Activated CD8-positive, alpha-beta T cell treated with anti-CD3 and anti-CD28 coated beads for 36 hours (primary cell): ENCODE measurements at regions not wholly inside any gene's neighbourhood (a gene's known extent, or its start where the extent isn't known, plus 50 kb on each side); places are given as distances from the start of the nearest gene placed in this dataset.
"Not testable (repeated sequence)": the region's sequence is repeated elsewhere in the genome, so short reads cannot be mapped to it uniquely, and the experiment has no call there.

ENCODE experiments used
- ATAC-seq: fragments of 200-7000 bp; cut with Tn5 transposase; one replicate; pipeline ENCODE4 v1.10.0; 2021; ENCODE audit warnings: mild to moderate bottlenecking, moderate library complexity
- CTCF ChIA-PET: fragments of 350-600 bp; sonication (Branson Sonifier 250); formaldehyde crosslinking; loops from one replicate; lab custom pipeline; 2021; ENCODE audit warnings: antibody characterized with exemption; lab: Charles Lee
- POLR2A ChIA-PET: fragments of 350-600 bp; sonication (Branson Sonifier 250); formaldehyde crosslinking; loops from one replicate; lab custom pipeline; 2021; ENCODE audit warnings: antibody characterized with exemption; lab: Charles Lee
- DNase-seq: peaks from one replicate; pipeline ENCODE4 v3.0.0-alpha.2; 2020
- H3K27ac Mint-ChIP-seq: one replicate; pipeline ENCODE4 v1.8.0; 2021; ENCODE audit warnings: mild to moderate bottlenecking, mixed read lengths
- H3K27me3 Mint-ChIP-seq: one replicate; pipeline ENCODE4 v1.8.0; 2021; ENCODE audit warnings: mixed read lengths
- H3K36me3 Mint-ChIP-seq: one replicate; pipeline ENCODE4 v1.8.0; 2021; ENCODE audit warnings: low read depth, mixed read lengths
- H3K4me1 Mint-ChIP-seq: one replicate; pipeline ENCODE4 v1.8.0; 2021; ENCODE audit warnings: low read depth, mixed read lengths
- H3K4me3 Mint-ChIP-seq: one replicate; pipeline ENCODE4 v1.8.0; 2021; ENCODE audit warnings: mild to moderate bottlenecking, moderate library complexity, mixed read lengths
- H3K9me3 Mint-ChIP-seq: one replicate; pipeline ENCODE4 v1.8.0; 2021; ENCODE audit warnings: mixed read lengths
- intact Hi-C: fragments of 100-400 bp; cut with micrococcal nuclease; formaldehyde crosslinking; loops from one replicate; pipeline ENCODE4 v1.10.0; 2022
- TF ChIP-seq, protein P1 (sequence below): fragments of 200-600 bp; IDR thresholded peaks from one replicate; pipeline ENCODE4 v1.8.0; 2022; ENCODE audit warnings: antibody characterized with exemption, mild to moderate bottlenecking

DNA sequence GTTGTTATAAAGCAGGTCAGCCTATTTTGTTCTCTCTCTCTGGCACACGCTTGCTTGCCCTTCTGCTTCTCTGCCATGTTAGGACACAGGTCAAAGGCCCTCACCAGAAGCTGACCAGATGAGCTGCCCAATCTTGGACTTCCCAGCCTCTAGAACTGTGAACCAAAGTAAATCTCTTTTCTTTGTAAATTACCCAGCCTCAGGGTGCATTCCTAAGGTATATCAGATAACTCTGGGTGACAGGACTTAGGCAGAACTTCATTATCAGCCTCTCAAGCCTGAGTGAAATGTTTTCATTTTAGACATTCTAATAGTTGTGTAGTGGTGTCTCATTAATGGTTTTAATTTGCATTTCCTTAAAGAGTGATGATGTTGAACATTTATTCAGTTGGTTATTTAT lies 124.3 kb downstream of the CDRT15L2 start:
- intact Hi-C loops: no loop called here
- Mint-ChIP-seq H3K9me3 (no peaks in the 10 kb centered on the region), H3K27me3 (no peaks in the 10 kb centered on the region), H3K27ac (no peak overlapping the region), H3K4me1 (peaks cover 3% of the 10 kb centered on the region), H3K36me3 (no peaks in the 10 kb centered on the region), H3K4me3 (no peak overlapping the region)
- DNase-seq (no peak), ATAC-seq (no peak)
- TF ChIP-seq, protein P1, sequence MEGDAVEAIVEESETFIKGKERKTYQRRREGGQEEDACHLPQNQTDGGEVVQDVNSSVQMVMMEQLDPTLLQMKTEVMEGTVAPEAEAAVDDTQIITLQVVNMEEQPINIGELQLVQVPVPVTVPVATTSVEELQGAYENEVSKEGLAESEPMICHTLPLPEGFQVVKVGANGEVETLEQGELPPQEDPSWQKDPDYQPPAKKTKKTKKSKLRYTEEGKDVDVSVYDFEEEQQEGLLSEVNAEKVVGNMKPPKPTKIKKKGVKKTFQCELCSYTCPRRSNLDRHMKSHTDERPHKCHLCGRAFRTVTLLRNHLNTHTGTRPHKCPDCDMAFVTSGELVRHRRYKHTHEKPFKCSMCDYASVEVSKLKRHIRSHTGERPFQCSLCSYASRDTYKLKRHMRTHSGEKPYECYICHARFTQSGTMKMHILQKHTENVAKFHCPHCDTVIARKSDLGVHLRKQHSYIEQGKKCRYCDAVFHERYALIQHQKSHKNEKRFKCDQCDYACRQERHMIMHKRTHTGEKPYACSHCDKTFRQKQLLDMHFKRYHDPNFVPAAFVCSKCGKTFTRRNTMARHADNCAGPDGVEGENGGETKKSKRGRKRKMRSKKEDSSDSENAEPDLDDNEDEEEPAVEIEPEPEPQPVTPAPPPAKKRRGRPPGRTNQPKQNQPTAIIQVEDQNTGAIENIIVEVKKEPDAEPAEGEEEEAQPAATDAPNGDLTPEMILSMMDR: no peak
- ChIA-PET CTCF (no interaction called here), POLR2A (no interaction called here)

DNA sequence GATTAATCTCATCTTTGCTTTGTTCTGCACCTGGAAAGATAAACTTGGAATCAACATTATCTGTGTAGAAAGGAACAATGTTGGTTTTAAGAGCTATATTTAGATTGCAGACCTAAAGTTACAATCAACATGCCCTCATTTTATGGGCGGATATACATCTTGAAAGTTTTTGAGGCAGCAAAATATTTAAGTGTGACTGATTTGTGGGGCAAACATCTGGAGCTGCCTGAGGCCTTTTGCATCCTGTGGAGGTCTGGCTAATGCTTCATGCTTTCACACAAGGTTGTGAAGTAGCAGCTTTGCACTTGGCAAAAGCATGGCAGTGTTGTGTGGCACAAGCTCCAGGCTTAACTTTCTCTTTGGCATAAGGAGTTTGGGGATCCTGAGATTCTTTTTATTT lies 125.7 kb downstream of the CDRT15L2 start:
- H3K36me3 Mint-ChIP-seq, H3K27me3 Mint-ChIP-seq, H3K4me1 Mint-ChIP-seq, CTCF ChIA-PET, intact Hi-C loops, ATAC-seq, DNase-seq, H3K9me3 Mint-ChIP-seq, H3K27ac Mint-ChIP-seq, POLR2A ChIA-PET, H3K4me3 Mint-ChIP-seq: not testable (repeated sequence)

DNA sequence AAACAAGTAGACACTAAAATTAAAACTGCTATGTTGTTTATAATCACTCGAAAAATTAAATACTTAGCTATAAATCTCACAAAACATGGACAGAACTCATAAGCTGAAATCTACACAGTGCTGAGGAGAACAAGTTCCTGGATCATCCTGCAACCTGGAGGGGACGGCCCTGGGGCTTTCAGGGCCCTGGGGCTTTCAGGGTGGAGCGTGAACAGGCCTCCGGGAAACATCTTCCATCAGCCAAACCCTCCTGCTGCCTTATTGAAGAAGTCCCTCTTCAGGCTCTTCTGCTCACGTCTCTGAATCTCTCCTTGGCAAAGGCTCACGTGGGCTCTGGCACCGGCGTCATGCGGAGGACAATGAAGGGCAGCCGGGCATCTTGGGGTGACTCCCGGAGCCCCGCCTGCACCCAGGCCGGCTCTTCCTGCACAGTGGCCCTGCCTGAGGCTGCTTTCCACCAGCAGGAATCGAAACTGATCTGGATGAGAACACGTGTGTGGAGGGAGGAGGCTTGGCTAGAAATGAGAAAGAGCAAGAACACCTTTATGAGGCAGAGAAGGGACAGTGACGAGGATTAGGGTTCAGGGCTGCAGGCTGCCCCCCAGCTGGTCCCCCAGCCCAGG lies 127.3 kb downstream of the CDRT15L2 start:
- ChIA-PET POLR2A (no interaction called here), CTCF (no interaction called here)
- TF ChIP-seq, protein P1: no peak
- H3K4me3 Mint-ChIP-seq: no peak overlapping the region
- H3K9me3 Mint-ChIP-seq: no peaks in the 10 kb centered on the region
- no peaks in the 10 kb centered on the region for H3K4me1 Mint-ChIP-seq
- no peaks in the 10 kb centered on the region for H3K36me3 Mint-ChIP-seq
- ATAC-seq: no peak
- intact Hi-C loops: no loop called here
- no peak overlapping the region for H3K27ac Mint-ChIP-seq
- DNase-seq: no peak
- H3K27me3 Mint-ChIP-seq: no peaks in the 10 kb centered on the region

DNA sequence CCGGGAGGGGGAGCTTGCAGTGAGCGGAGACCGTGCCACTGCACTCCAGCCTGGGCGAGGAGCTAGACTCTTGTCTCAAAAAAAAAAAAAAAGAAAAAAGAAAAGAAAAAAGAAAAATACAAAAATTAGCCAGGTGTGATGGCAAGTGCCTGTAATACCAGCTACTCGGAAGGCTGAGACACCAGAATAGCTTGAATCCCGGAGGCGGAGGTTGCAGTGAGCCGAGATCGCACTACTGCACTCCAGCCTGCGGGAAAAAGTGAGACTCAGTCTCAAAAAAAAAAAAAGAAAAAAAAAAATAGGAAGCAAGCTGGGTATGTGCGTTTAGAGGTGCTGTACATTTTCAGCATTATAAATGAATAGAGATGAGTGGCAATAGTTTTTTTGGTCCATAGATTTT lies 129.3 kb downstream of the CDRT15L2 start:
- H3K4me1 Mint-ChIP-seq, intact Hi-C loops, ATAC-seq, H3K36me3 Mint-ChIP-seq, H3K4me3 Mint-ChIP-seq, H3K9me3 Mint-ChIP-seq, DNase-seq, H3K27ac Mint-ChIP-seq, POLR2A ChIA-PET, CTCF ChIA-PET, H3K27me3 Mint-ChIP-seq: not testable (repeated sequence)

DNA sequence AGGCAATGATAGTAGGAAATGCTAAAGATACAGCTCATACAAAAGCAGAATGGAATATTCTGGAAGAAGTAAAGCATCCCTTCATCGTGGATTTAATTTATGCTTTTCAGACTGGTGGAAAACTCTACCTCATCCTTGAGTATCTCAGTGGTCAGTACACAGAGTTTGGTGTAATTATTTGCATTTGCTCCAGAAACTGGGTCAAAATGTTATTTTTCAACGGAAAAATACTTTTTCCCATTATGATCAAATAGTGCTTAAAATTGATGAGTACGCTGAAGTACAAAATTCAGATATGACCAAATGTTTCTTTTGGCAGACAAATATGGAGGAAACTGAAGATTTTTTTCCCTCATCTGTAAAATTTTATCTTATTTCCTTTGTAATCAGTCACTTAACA lies 137.0 kb downstream of the CDRT15L2 start:
- intact Hi-C loops, H3K4me3 Mint-ChIP-seq, DNase-seq, H3K36me3 Mint-ChIP-seq, CTCF ChIA-PET, H3K27ac Mint-ChIP-seq, H3K4me1 Mint-ChIP-seq, POLR2A ChIA-PET, H3K27me3 Mint-ChIP-seq, ATAC-seq, H3K9me3 Mint-ChIP-seq: not testable (repeated sequence)

DNA sequence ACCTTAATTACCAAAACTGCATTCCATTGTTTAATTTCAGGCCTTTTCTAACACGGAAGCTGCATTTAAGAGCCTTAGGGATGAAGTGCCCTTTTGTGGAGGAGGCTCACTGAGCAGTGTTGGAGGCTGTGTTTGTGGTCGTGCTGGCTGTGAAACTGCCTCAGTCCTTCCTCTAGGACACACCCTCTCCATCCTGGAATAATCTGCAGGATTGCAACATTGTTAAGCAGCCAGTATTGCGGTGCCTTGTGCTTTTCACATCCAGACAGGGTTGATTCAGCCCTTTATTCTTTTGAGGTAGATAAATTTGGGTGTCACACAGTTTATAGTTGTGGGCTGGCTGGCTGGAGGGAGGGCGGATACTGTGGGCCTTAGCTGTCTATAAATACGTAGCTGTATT lies 141.6 kb downstream of the CDRT15L2 start:
- no peaks in the 10 kb centered on the region for H3K9me3 Mint-ChIP-seq
- POLR2A ChIA-PET: no interaction called here

DNA sequence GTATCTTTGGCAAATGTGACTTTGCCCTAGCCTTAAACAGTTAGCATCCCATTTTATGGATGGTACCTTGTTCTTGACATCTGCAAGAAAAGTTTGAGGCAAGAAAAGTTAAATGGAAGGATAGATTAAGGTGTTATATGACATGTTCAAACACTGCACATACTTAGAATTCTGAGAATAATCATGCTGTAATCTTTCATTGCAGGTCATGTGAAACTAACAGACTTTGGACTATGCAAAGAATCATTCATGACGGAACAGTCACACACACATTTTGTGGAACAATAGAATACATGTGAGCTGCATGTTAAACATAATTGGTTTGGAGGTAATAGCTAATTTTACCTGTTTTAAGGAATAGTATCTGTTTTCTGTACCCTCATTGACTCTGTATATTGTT lies 144.9 kb downstream of the CDRT15L2 start:
- DNase-seq, intact Hi-C loops, CTCF ChIA-PET, H3K27ac Mint-ChIP-seq, H3K27me3 Mint-ChIP-seq, H3K36me3 Mint-ChIP-seq, H3K4me1 Mint-ChIP-seq, H3K9me3 Mint-ChIP-seq, POLR2A ChIA-PET, H3K4me3 Mint-ChIP-seq, ATAC-seq: not testable (repeated sequence)

More for the DNA sequence above, 141.6 kb downstream of the CDRT15L2 start:
- Mint-ChIP-seq H3K4me1 (no peaks in the 10 kb centered on the region), H3K27me3 (peaks cover 2% of the 10 kb centered on the region), H3K27ac (no peak overlapping the region), H3K36me3 (no peaks in the 10 kb centered on the region), H3K4me3 (no peak overlapping the region)
- DNase-seq (no peak), ATAC-seq (no peak)
- intact Hi-C loops: no loop called here
- TF ChIP-seq, protein P1: no peak
- CTCF ChIA-PET: no interaction called here

DNA sequence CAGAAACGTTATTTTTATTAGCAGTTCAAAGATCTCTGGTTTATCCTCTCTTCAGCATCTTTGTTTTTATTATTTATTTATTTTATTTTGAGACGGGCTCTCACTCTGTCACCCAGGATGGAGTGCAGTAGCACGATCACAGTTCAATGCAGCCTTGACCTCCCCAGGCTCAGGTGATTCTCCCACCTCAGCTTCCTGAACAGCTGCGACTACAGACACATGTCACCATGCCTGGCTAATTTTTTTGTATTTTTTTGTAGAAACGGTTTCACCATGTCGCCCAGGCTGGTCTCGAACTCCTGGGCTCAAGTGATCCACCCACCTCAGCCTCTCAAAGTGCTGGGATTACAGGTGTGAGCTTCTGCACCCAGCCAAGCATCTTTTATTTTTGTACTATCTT lies 147.7 kb downstream of the CDRT15L2 start:
- POLR2A ChIA-PET, H3K27me3 Mint-ChIP-seq, H3K9me3 Mint-ChIP-seq, H3K36me3 Mint-ChIP-seq, intact Hi-C loops, DNase-seq, H3K27ac Mint-ChIP-seq, H3K4me1 Mint-ChIP-seq, ATAC-seq, CTCF ChIA-PET, H3K4me3 Mint-ChIP-seq: not testable (repeated sequence)
